Rectal smooth muscle tissue (tissue), 1 donor: ENCODE measurements at regions not wholly inside any gene's neighbourhood (a gene's known extent, or its start where the extent isn't known, plus 50 kb on each side); places are given as distances from the start of the nearest gene placed in this dataset.
A peak's percentile ranks its signal among the peaks of the same experiment; 100 is the strongest.
"Not testable (repeated sequence)": the region's sequence is repeated elsewhere in the genome, so short reads cannot be mapped to it uniquely, and the experiment has no call there.

Experiments used
- H3K27ac ChIP-seq: one replicate; pipeline ENCODE4 v1.7.0; 2013; ENCODE audit warnings: low read depth, low read length, inconsistent platforms
- H3K27me3 ChIP-seq: one replicate; pipeline ENCODE4 v1.7.0; 2013; ENCODE audit warnings: low read length; ENCODE audit not compliant: control insufficient read depth, insufficient read depth
- H3K36me3 ChIP-seq: one replicate; pipeline ENCODE4 v1.7.0; 2013; ENCODE audit warnings: low read length; ENCODE audit not compliant: control insufficient read depth, insufficient read depth
- H3K4me1 ChIP-seq: one replicate; pipeline ENCODE4 v1.7.0; 2013; ENCODE audit warnings: low read length; ENCODE audit not compliant: control insufficient read depth, insufficient read depth
- H3K4me3 ChIP-seq: one replicate; pipeline ENCODE4 v1.7.0; 2013; ENCODE audit warnings: low read length
- H3K9ac ChIP-seq: one replicate; pipeline ENCODE4 v1.7.0; 2013; ENCODE audit warnings: low read length

DNA sequence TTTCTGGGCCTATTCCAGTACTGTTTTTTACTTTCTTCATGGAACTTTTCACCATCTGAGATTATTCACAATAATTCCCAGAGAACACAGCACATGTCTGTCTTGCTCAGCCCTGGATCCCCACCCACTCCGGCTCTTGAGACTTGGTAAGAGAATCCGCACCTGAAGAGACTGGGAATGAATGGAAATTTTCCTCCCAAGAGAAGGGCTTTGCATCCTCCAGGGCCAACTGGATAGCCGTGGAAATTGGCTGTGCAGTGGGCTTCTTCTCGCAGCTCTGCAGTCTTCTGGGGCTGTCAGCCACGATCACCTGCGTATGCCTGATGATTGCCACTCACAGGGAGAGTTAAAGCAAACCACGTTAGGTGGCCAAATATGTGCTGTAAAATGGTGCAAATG lies 159.1 kb downstream of the THBS2 start:
- Histone ChIP-seq H3K27ac (no peak overlapping the region), H3K36me3 (no peaks in the 10 kb centered on the region), H3K4me1 (peaks cover 5% of the 10 kb centered on the region), H3K27me3 (no peaks in the 10 kb centered on the region), H3K4me3 (no peak overlapping the region), H3K9ac (no peak overlapping the region)

- Histone ChIP-seq H3K9ac (no peak overlapping the region), H3K4me1 (peaks cover 5% of the 10 kb centered on the region), H3K4me3 (no peak overlapping the region), H3K27ac (no peak overlapping the region), H3K27me3 (no peaks in the 10 kb centered on the region), H3K36me3 (no peaks in the 10 kb centered on the region)
Measured at GRCh38 chr6:169093770-169094551, 159.7 kb downstream of the THBS2 start.

GRCh38 chr6:169093066-169093723 lies 160.5 kb downstream of the THBS2 start:
- Histone ChIP-seq H3K27me3 (no peaks in the 10 kb centered on the region), H3K9ac (no peak overlapping the region), H3K4me1 (peaks cover 6% of the 10 kb centered on the region), H3K36me3 (no peaks in the 10 kb centered on the region), H3K27ac (no peak overlapping the region), H3K4me3 (no peak overlapping the region)

DNA sequence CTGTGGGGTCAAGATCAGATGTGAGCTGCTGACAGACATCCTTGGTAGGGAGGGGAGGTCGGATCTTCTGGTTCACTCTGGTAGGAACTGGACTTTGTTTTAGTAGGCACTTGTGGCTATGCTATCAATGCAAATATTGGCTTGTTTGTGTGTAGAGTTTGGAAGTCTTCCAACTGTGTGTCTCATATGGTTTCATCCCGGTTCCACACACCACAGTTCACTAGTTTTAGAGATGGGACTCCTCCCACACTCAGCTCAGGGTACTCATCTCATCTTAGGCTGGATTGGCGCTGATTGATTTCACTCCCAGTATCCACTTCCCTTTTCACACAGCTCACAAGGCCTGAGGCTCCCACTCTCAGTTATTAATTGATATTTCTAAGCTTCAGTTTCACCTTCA lies 161.3 kb downstream of the THBS2 start:
- peaks cover 10% of the 10 kb centered on the region for H3K4me1 ChIP-seq
- no peaks in the 10 kb centered on the region for H3K27me3 ChIP-seq
- H3K4me3 ChIP-seq: no peak overlapping the region
- H3K36me3 ChIP-seq: no peaks in the 10 kb centered on the region
- H3K27ac ChIP-seq: no peak overlapping the region
- H3K9ac ChIP-seq: no peak overlapping the region

- not testable (repeated sequence) for H3K27me3 ChIP-seq, H3K9ac ChIP-seq, H3K4me3 ChIP-seq, H3K36me3 ChIP-seq, H3K27ac ChIP-seq
- H3K4me1 ChIP-seq: peaks cover 10% of the 10 kb centered on the region
Measured at GRCh38 chr6:169090514-169091127, 163.0 kb downstream of the THBS2 start.

GRCh38 chr6:169088762-169089161 lies 164.9 kb downstream of the THBS2 start:
- no peaks in the 10 kb centered on the region for H3K27me3 ChIP-seq
- H3K36me3 ChIP-seq: no peaks in the 10 kb centered on the region
- peaks cover 10% of the 10 kb centered on the region for H3K4me1 ChIP-seq
- H3K9ac ChIP-seq: no peak overlapping the region
- no peak overlapping the region for H3K4me3 ChIP-seq
- no peak overlapping the region for H3K27ac ChIP-seq

DNA sequence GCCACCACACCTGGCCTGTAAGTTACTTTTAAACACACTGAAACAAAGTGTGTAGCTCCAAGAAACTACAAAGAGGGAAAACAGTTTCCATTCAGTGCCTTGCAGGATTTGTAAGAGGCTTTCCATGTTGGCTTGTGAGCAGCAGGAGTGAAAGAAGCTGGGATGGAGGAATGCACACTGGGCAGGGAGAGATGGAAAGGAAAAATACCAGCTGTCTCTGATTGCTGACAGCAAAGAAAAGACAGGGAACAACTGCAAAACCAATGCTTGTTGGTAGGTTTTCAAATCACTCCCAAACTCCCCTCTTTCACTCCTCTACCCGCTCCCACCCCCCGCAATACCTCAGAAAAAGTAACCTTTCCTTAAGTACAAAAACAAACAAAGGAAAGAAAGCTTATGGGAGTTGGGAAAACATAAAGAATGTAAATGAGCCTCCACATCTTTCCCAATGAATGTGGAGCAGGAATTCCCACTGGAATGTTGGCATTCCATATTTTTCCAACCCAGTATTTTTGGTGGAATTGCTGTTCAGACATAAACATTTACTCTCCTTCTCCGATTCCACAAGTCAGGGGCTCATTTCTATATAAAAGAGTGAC lies 166.1 kb downstream of the THBS2 start:
- no peaks in the 10 kb centered on the region for H3K36me3 ChIP-seq
- H3K27me3 ChIP-seq: no peaks in the 10 kb centered on the region
- H3K9ac ChIP-seq: no peak overlapping the region
- H3K4me3 ChIP-seq: no peak overlapping the region
- peak overlapping the region; percentile 19 for H3K27ac ChIP-seq
- peaks cover 9% of the 10 kb centered on the region for H3K4me1 ChIP-seq

GRCh38 chr6:169086616-169087015 lies 167.0 kb downstream of the THBS2 start:
- not testable (repeated sequence) for H3K36me3 ChIP-seq, H3K4me3 ChIP-seq, H3K27me3 ChIP-seq, H3K4me1 ChIP-seq, H3K27ac ChIP-seq, H3K9ac ChIP-seq

- H3K9ac ChIP-seq: no peak overlapping the region
- no peak overlapping the region for H3K4me3 ChIP-seq
- peaks cover 5% of the 10 kb centered on the region for H3K4me1 ChIP-seq
- no peak overlapping the region for H3K27ac ChIP-seq
- H3K36me3 ChIP-seq: no peaks in the 10 kb centered on the region
- H3K27me3 ChIP-seq: no peaks in the 10 kb centered on the region
Measured at GRCh38 chr6:169086020-169086419, 167.6 kb downstream of the THBS2 start.

DNA sequence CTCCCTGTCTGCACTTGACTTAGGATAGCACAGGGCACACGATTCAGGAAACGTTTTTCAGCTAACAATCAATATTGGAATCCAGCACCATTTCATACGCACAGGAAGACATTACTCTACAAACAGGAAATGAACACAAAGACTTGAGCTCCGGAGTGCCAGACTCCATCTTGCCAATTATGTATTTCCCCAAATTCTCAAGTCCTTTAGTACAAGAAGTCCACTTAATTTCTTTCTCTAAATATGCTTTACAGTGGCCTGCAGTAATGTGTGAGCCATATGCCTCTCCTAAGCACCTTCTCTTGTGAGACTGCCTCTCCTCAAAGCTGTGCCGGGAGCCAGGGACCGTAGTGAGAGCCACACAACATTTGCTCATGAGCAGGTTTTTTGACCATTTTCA lies 168.2 kb downstream of the THBS2 start:
- Histone ChIP-seq H3K27me3 (no peaks in the 10 kb centered on the region), H3K27ac (no peak overlapping the region), H3K9ac (no peak overlapping the region), H3K36me3 (no peaks in the 10 kb centered on the region), H3K4me3 (no peak overlapping the region), H3K4me1 (peaks cover 5% of the 10 kb centered on the region)

- H3K36me3 ChIP-seq, H3K4me3 ChIP-seq, H3K4me1 ChIP-seq, H3K27ac ChIP-seq, H3K9ac ChIP-seq, H3K27me3 ChIP-seq: not testable (repeated sequence)
Measured at GRCh38 chr6:169084557-169084956, 169.1 kb downstream of the THBS2 start.

DNA sequence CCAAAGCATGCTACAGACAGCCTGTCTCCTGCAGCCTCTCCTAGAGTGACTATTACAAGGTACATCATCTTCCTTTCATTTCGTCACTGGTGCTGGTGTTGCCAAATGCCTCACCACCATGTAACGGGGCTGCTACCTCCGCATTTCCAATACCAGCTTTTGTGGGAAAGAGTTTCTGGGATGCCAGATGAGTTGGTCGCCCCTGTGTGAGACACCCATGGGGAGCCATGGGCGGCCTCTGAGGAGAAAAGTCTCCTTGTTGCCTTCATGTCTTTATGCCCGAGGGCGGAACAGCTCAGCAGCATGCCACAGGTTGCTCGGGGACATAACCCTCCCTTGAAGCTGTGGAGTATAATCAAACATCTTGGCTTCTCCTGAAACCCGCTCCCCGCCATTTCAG lies 169.6 kb downstream of the THBS2 start:
- Histone ChIP-seq H3K36me3 (no peaks in the 10 kb centered on the region), H3K9ac (no peak overlapping the region), H3K4me3 (no peak overlapping the region), H3K27ac (no peak overlapping the region), H3K4me1 (peaks cover 5% of the 10 kb centered on the region), H3K27me3 (no peaks in the 10 kb centered on the region)
